ENCODE measurements at regions not wholly inside any gene's neighbourhood (a gene's known extent, or its start where the extent isn't known, plus 50 kb on each side); places are given as distances from the start of the nearest gene placed in this dataset.
A peak's percentile ranks its signal among the peaks of the same experiment; 100 is the strongest.

GRCh38 chr4:89483833-89484232, 176.2 kb upstream of the GPRIN3 start:
- no peaks in the 10 kb centered on the region for H3K9me3 ChIP-seq (replicated peaks)

DNA sequence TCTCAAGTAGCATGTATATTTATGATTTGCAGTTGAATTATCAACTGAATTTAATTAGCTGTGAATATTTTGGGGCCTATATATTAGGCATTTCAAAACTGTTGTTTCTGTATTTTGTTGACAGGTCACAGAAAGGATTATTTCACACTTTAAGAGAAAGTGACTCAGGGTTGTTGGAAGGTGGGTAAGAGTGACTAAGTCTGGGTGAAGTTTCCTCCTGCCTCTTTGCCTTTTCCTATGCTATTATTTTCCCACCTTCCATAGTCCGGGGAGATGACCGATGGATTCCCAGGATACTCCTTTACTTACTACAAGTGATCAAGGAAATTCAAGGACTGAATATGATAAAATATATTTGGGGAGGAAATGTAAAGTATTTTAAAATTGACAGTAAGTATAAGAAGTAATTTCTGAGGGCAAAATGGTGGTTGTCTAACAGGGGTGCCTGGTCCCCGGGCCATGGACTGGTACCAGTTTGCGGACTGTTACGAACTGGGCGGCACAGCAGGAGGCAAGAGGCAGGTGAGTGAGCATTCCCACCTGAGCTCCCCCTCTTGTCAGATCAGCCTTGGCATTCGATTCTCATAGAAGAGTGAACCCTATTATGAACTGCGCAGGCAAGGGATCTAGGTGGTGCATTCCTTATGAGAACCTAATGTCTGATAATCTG, 175.5 kb upstream of the GPRIN3 start:
- no peak overlapping the region for H3K27ac ChIP-seq

More at GRCh38 chr4:89483833-89484232, 176.2 kb upstream of the GPRIN3 start:
- Histone ChIP-seq H3K36me3 (no peaks in the 10 kb centered on the region), H3K4me3 (no peak overlapping the region), H3K27ac (no peak overlapping the region), H3K27me3 (no peaks in the 10 kb centered on the region), H3K4me1 (0 out of 2 replicates have a peak, but pooled peaks cover 2% of the 10 kb centered on the region)
- no peak for DNase-seq

GRCh38 chr4:89482251-89482650, 174.7 kb upstream of the GPRIN3 start:
- H3K27ac ChIP-seq = no peak overlapping the region
- 0 out of 2 replicates have a peak, but pooled peaks cover 2% of the 10 kb centered on the region for H3K4me1 ChIP-seq
- no peaks in the 10 kb centered on the region for H3K9me3 ChIP-seq (replicated peaks)
- no peak overlapping the region for H3K4me3 ChIP-seq
- DNase-seq = peak; percentile 29 to 66
- H3K36me3 ChIP-seq = no peaks in the 10 kb centered on the region
- no peaks in the 10 kb centered on the region for H3K27me3 ChIP-seq

More for the DNA sequence above, 175.5 kb upstream of the GPRIN3 start:
- DNase-seq = no peak
- Histone ChIP-seq H3K4me1 (0 out of 2 replicates have a peak, but pooled peaks cover 2% of the 10 kb centered on the region), H3K27me3 (no peaks in the 10 kb centered on the region), H3K9me3 (replicated peaks) (no peaks in the 10 kb centered on the region), H3K4me3 (no peak overlapping the region), H3K36me3 (no peaks in the 10 kb centered on the region)

- Histone ChIP-seq H3K9me3 (replicated peaks) (no peaks in the 10 kb centered on the region), H3K36me3 (no peaks in the 10 kb centered on the region), H3K27me3 (no peaks in the 10 kb centered on the region), H3K27ac (no peak overlapping the region), H3K4me3 (no peak overlapping the region), H3K4me1 (no peaks in the 10 kb centered on the region)
- no peak for DNase-seq
Observed at GRCh38 chr4:89469930-89470375, 162.4 kb upstream of the GPRIN3 start.

- Histone ChIP-seq H3K36me3 (no peaks in the 10 kb centered on the region), H3K27ac (no peak overlapping the region), H3K4me3 (no peak overlapping the region), H3K27me3 (no peaks in the 10 kb centered on the region), H3K4me1 (no peaks in the 10 kb centered on the region), H3K9me3 (replicated peaks) (no peaks in the 10 kb centered on the region)
- no peak for DNase-seq
Observed at GRCh38 chr4:89469516-89469915, 161.9 kb upstream of the GPRIN3 start.

DNA sequence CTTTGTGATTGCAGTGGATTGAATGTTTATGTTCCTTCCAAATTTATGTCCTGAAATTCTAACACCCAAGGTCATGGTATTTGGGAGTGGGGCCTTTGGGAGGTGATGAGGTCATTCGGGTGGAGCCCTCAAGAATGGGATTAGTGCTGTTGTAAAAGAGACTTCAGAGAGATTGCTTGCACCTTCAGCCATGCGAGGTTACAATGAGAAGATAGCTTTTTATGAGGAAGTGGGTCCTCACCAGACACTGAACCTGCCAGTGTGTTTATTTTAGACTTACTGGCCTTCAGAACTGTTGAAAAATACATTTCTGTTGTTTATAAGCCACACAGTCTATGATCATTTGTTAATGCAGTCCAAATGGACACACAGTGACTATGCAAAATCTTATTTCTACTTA, 161.0 kb upstream of the GPRIN3 start:
- no peaks in the 10 kb centered on the region for H3K36me3 ChIP-seq
- DNase-seq = no peak

GRCh38 chr4:89463341-89463740, 155.7 kb upstream of the GPRIN3 start:
- H3K4me1 ChIP-seq = no peaks in the 10 kb centered on the region
- H3K27me3 ChIP-seq = no peaks in the 10 kb centered on the region
- no peak overlapping the region for H3K4me3 ChIP-seq
- H3K9me3 ChIP-seq (replicated peaks) = no peaks in the 10 kb centered on the region
- no peaks in the 10 kb centered on the region for H3K36me3 ChIP-seq
- H3K27ac ChIP-seq = no peak overlapping the region
- no peak for DNase-seq

More for the DNA sequence above, 161.0 kb upstream of the GPRIN3 start:
- no peaks in the 10 kb centered on the region for H3K4me1 ChIP-seq
- no peak overlapping the region for H3K4me3 ChIP-seq
- H3K27me3 ChIP-seq = no peaks in the 10 kb centered on the region
- H3K9me3 ChIP-seq (replicated peaks) = no peaks in the 10 kb centered on the region
- no peak overlapping the region for H3K27ac ChIP-seq

- H3K9me3 ChIP-seq (replicated peaks) = peaks cover 9% of the 10 kb centered on the region; the same call in 1 of the 2 replicates
- no peaks in the 10 kb centered on the region for H3K36me3 ChIP-seq
- H3K27ac ChIP-seq = no peak overlapping the region
- no peaks in the 10 kb centered on the region for H3K27me3 ChIP-seq
- DNase-seq = no peak
- H3K4me3 ChIP-seq = no peak overlapping the region
- H3K4me1 ChIP-seq = no peaks in the 10 kb centered on the region
Observed at GRCh38 chr4:89447543-89447942, 139.9 kb upstream of the GPRIN3 start.

DNA sequence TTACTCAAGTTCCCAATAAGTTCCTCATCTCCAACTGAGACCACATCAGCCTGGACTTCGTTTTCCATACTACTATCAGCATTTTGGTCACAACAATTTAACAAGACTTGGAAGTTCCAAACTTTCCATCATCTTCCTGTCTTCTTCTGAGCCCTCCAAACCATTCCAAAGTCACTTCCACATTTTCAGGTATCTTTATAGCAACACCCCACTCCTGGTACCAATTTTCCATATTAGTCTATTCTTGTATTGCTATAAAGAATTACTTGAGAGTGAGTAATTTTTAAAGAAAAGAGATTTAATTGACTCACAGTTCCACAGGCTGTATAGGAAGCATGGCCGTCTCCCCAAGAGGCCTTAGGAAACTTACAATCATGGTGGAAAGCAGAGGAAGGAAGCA, 138.6 kb upstream of the GPRIN3 start:
- H3K4me1 ChIP-seq = no peaks in the 10 kb centered on the region
- no peaks in the 10 kb centered on the region for H3K27me3 ChIP-seq
- peaks cover 9% of the 10 kb centered on the region; the same call in 1 of the 2 replicates for H3K9me3 ChIP-seq (replicated peaks)
- DNase-seq = no peak
- no peaks in the 10 kb centered on the region for H3K36me3 ChIP-seq
- no peak overlapping the region for H3K27ac ChIP-seq
- H3K4me3 ChIP-seq = no peak overlapping the region

DNA sequence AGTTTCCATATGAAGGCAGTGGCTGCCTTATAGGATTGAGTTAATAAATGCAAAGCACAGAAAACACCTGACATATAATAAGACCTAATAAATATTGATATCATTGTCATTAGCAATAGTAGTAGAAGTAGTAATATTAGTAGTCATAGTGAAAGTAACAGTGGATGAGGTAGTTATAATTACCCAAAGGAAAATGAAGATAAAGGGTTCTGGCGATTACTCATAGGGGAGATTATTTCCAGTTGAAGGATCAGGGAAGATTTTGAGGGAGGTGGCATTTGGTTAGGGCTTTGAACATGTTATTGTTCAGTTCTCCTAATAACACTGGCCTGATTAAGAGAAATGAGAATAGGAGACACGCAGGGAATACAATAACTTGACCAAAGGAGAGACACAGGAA, 131.9 kb upstream of the GPRIN3 start:
- no peaks in the 10 kb centered on the region for H3K4me1 ChIP-seq
- H3K4me3 ChIP-seq = no peak overlapping the region
- H3K36me3 ChIP-seq = no peaks in the 10 kb centered on the region
- H3K27me3 ChIP-seq = no peaks in the 10 kb centered on the region
- no peaks in the 10 kb centered on the region for H3K9me3 ChIP-seq (replicated peaks)
- no peak overlapping the region for H3K27ac ChIP-seq
- DNase-seq = no peak

DNA sequence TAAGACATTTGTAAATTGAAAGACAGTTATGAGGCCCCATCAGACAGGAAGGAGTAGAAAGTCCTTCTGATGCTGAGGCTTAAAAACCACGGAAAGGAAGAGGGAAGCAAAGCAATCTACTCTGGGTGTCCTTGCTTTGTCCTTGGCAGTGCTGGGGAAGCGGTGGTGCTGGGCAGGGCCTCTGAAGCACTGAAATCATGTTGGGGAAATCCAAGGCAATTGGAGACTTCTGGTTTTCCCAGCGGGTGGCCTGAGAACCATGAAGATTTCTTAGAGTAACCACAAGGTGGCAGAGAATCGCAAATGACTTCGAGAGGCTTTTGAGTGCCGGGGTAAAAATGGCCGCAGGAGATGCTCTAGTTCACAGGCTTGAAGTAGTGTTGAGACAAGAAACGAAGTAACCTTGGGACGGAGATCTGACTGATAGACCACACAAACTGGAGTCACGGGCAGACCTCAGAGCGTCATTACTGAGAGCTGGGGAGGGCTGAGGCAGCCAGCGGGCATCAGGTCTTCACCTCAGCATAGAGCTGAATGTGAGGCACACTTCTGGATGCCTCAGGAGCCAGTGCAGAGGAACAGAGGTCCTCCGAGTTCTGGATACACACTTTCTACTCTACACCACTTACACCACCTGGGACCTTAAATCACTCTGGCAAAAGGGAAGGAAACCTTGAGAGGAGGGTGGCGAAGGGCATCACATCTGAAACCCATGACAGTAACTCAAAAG, 130.7 kb upstream of the GPRIN3 start:
- Histone ChIP-seq H3K4me1 (no peaks in the 10 kb centered on the region), H3K27ac (no peak overlapping the region), H3K27me3 (no peaks in the 10 kb centered on the region), H3K36me3 (no peaks in the 10 kb centered on the region), H3K9me3 (replicated peaks) (no peaks in the 10 kb centered on the region), H3K4me3 (no peak overlapping the region)
- peak; percentile 41 to 73 for DNase-seq

- Histone ChIP-seq H3K27me3 (no peaks in the 10 kb centered on the region), H3K4me3 (no peak overlapping the region), H3K9me3 (replicated peaks) (no peaks in the 10 kb centered on the region), H3K4me1 (no peaks in the 10 kb centered on the region), H3K27ac (no peak overlapping the region), H3K36me3 (no peaks in the 10 kb centered on the region)
- peak in 1 of 2 experiments; percentile 49 for DNase-seq
Observed at GRCh38 chr4:89434364-89434988, 126.9 kb upstream of the GPRIN3 start.

GRCh38 chr4:89427782-89428181, 120.2 kb upstream of the GPRIN3 start:
- Histone ChIP-seq H3K27ac (no peak overlapping the region), H3K27me3 (no peaks in the 10 kb centered on the region), H3K4me1 (no peaks in the 10 kb centered on the region), H3K4me3 (no peak overlapping the region), H3K36me3 (no peaks in the 10 kb centered on the region), H3K9me3 (replicated peaks) (no peaks in the 10 kb centered on the region)
- DNase-seq = no peak

GRCh38 chr4:89425023-89425422, 117.4 kb upstream of the GPRIN3 start:
- H3K4me1 ChIP-seq = no peaks in the 10 kb centered on the region
- no peak for DNase-seq

GRCh38 chr4:89422441-89422990, 114.9 kb upstream of the GPRIN3 start:
- DNase-seq = no peak
- no peaks in the 10 kb centered on the region for H3K4me1 ChIP-seq
- H3K36me3 ChIP-seq = no peaks in the 10 kb centered on the region
- no peak overlapping the region for H3K4me3 ChIP-seq
- H3K9me3 ChIP-seq (replicated peaks) = no peaks in the 10 kb centered on the region
- H3K27me3 ChIP-seq = no peaks in the 10 kb centered on the region
- H3K27ac ChIP-seq = no peak overlapping the region

More at GRCh38 chr4:89425023-89425422, 117.4 kb upstream of the GPRIN3 start:
- Histone ChIP-seq H3K9me3 (replicated peaks) (no peaks in the 10 kb centered on the region), H3K4me3 (no peak overlapping the region), H3K36me3 (no peaks in the 10 kb centered on the region), H3K27ac (no peak overlapping the region), H3K27me3 (no peaks in the 10 kb centered on the region)

Measured in SJCRH30 (cell line).